T-cell (primary cell): ENCODE measurements at regions not wholly inside any gene's neighbourhood (a gene's known extent, or its start where the extent isn't known, plus 50 kb on each side); places are given as distances from the start of the nearest gene placed in this dataset.

Experiments
- ATAC-seq, 4 experiments: fragments of 200-7000 bp in 3 of 4; fragments of 150-1000 bp in 1 of 4; cut with Tn5 transposase; replicated peaks in 1 of 4; 1 replicate in 3 of 4; 2 replicates in 1 of 4; pipeline ENCODE4 v1.10.0; 2021; ENCODE audit warnings: moderate library complexity in 3 of 4, mild to moderate bottlenecking in 2 of 4, moderate number of reproducible peaks in 1 of 4
- CTCF ChIA-PET, 2 donors: fragments of 300-600 bp; sonication (Branson Sonifier 250); formaldehyde crosslinking; loops; one replicate each; lab custom pipeline; 2022; ENCODE audit warnings: antibody characterized with exemption in 2 of 2; lab: Charles Lee
- POLR2A ChIA-PET, 2 donors: fragments of 300-600 bp; sonication (Branson Sonifier 250); formaldehyde crosslinking; loops; one replicate each; lab custom pipeline; 2022; ENCODE audit warnings: antibody characterized with exemption in 2 of 2; lab: Charles Lee
- DNase-seq, 35 experiments: peaks; one replicate each; pipeline versions ENCODE4 v3.0.0 to v3.0.0-alpha.2; 2013 to 2023
- H3K27ac ChIP-seq: one replicate; pipeline ENCODE4 v1.5.1; 2013; ENCODE audit warnings: low read length
- H3K27me3 ChIP-seq, 2 experiments: replicated peaks in 1 of 2; 1 replicate in 1 of 2; 2 replicates in 1 of 2; pipeline versions ENCODE4 v1.6.1 to v1.7.0; 2013; ENCODE audit warnings: low read length in 1 of 2, mixed read lengths in 1 of 2; ENCODE audit not compliant: control insufficient read depth in 2 of 2, insufficient read depth in 2 of 2; ENCODE audit errors: extremely low read depth in 1 of 2
- H3K36me3 ChIP-seq, 2 donors: 1 replicate in 1 of 2; 2 replicates in 1 of 2; pipeline versions ENCODE4 v1.6.1 to v1.7.0; 2013; ENCODE audit warnings: low read length in 1 of 2; ENCODE audit not compliant: control insufficient read depth in 2 of 2, insufficient read depth in 1 of 2; ENCODE audit errors: extremely low read depth in 1 of 2
- H3K4me1 ChIP-seq, 2 experiments: 1 replicate in 1 of 2; 2 replicates in 1 of 2; pipeline versions ENCODE4 v1.6.1 to v1.7.0; 2013; ENCODE audit warnings: low read length in 2 of 2, mixed read lengths in 1 of 2; ENCODE audit not compliant: insufficient read depth in 2 of 2, control insufficient read depth in 1 of 2; ENCODE audit errors: extremely low read depth in 1 of 2
- H3K4me3 ChIP-seq, 2 donors: 1 replicate in 1 of 2; 2 replicates in 1 of 2; pipeline versions ENCODE4 v1.5.1 to v1.7.0; 2013; ENCODE audit warnings: mild to moderate bottlenecking in 2 of 2, low read length in 1 of 2, moderate library complexity in 1 of 2; ENCODE audit not compliant: control insufficient read depth in 1 of 2; ENCODE audit errors: extremely low read depth in 1 of 2
- H3K9me3 ChIP-seq: 2 replicates; pipeline ENCODE4 v1.7.0; 2013
- H3K27ac Mint-ChIP-seq, 2 donors: one replicate each; pipeline ENCODE4 v1.8.0; 2020 to 2021; ENCODE audit warnings: mild to moderate bottlenecking in 2 of 2, mixed read lengths in 2 of 2
- H3K27me3 Mint-ChIP-seq, 2 donors: one replicate each; pipeline ENCODE4 v1.8.0; 2021 to 2022; ENCODE audit warnings: mixed read lengths in 2 of 2
- H3K36me3 Mint-ChIP-seq: one replicate; pipeline ENCODE4 v1.8.0; 2021; ENCODE audit warnings: mixed read lengths
- H3K4me1 Mint-ChIP-seq, 3 donors: one replicate each; pipeline ENCODE4 v1.8.0; 2020 to 2022; ENCODE audit warnings: mixed read lengths in 3 of 3, mild to moderate bottlenecking in 1 of 3
- H3K4me3 Mint-ChIP-seq, 3 donors: one replicate each; pipeline ENCODE4 v1.8.0; 2020 to 2022; ENCODE audit warnings: mild to moderate bottlenecking in 3 of 3, mixed read lengths in 3 of 3, moderate library complexity in 3 of 3
- H3K9me3 Mint-ChIP-seq, 3 donors: one replicate each; pipeline ENCODE4 v1.8.0; 2020 to 2022; ENCODE audit warnings: mixed read lengths in 3 of 3
- WGBS: methylation state at CpG from one replicate; pipeline ENCODE4 v1.1.5; 2013; ENCODE audit warnings: missing lambda C conversion rate; ENCODE audit not compliant: insufficient coverage; 5-methylcytosine and 5-hydroxymethylcytosine counted together

DNA sequence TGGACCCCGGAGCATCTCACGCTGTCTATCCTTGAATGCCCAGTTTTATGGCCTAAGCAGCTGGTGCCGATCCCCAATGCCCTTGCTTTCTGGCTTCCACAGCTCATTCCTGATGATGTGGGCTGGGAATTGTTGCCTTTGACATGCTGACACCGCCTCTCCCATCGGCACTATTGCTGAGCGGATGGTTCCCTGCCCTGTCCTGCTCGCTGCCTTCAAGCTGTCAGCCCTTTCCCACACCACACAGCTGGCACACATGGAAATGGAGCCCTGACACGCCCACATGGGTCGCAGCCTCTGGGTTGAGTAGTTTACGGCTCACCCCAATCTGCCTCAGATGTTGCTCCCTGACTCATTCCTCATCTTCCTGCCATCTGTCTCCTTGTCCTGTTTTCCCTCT lies 110.2 kb upstream of the SESN3 start:
- H3K4me1 Mint-ChIP-seq, result peaks cover 0 to 11% (median 10%) of the 10 kb centered on the region in 3 donors
- no peaks in the 10 kb centered on the region for H3K9me3 ChIP-seq
- no peaks in the 10 kb centered on the region for H3K36me3 Mint-ChIP-seq
- WGBS, result 96% methylated on average over 10 of the region's 10 CpGs
- H3K36me3 ChIP-seq, result no peaks in the 10 kb centered on the region
- no peak overlapping the region for H3K27ac Mint-ChIP-seq
- ATAC-seq (no peak), DNase-seq (no peak)
- no peaks in the 10 kb centered on the region for H3K27me3 Mint-ChIP-seq
- H3K9me3 Mint-ChIP-seq, result no peaks in the 10 kb centered on the region
- H3K4me3 ChIP-seq, result no peak overlapping the region
- H3K27ac ChIP-seq, result no peak overlapping the region
- H3K4me1 ChIP-seq, result peaks cover 2 to 9% of the 10 kb centered on the region in 2 experiments
- no peak overlapping the region for H3K4me3 Mint-ChIP-seq
- ChIA-PET CTCF (no interaction called here), POLR2A (interaction anchor here in 1 of 2 donors (0.6 kb wide), 1 partner anchor 16 kb away, joined by 3 read pairs; no protein-coding TSS in a partner anchor)
- no peaks in the 10 kb centered on the region for H3K27me3 ChIP-seq

DNA sequence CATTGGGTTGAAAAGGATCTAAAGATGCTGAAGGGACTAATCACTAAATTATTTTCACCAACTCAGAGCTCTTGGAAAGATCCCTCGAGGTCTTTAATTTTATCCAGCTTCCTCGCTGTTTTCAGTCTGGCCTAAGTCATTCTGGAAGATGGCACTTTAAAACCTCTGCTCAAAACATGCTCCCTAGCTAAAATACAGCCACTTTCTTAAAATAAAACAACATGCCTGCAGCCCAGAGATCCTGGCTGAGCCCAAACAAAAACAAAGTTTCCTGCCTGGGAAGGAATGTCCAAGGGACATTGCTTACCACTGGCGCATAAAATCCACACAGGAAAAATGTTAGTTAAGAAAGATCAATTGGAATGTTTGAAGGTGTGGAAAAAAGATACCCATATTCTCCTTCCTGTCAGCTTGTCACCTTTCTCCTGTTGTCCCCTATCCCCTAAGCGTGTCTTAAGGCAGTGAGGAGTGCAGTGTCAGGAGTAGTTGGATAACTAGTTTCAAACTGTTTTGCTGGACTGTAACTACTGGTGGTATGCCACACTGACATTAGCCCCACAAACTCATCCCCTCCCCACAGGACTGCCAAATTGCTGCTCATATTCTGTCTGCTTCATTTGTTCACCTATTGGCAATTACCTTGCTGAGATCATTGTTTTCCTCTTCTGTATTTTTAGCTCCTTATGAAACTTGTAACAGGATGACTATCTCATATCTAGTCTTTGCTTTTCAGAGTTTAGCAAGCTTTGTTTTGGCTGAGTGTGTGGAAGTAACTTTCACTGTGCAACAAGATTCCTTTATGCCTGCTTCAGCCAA lies 108.3 kb upstream of the SESN3 start:
- Histone ChIP-seq H3K9me3 (no peaks in the 10 kb centered on the region), H3K27me3 (no peaks in the 10 kb centered on the region), H3K4me3 (no peak overlapping the region), H3K27ac (no peak overlapping the region), H3K4me1 (peaks cover 2 to 9% of the 10 kb centered on the region in 2 experiments), H3K36me3 (no peaks in the 10 kb centered on the region)
- no peaks in the 10 kb centered on the region for H3K9me3 Mint-ChIP-seq
- ChIA-PET POLR2A (no interaction called here), CTCF (no interaction called here)
- H3K27ac Mint-ChIP-seq, result no peak overlapping the region
- H3K4me1 Mint-ChIP-seq, result peaks cover 0 to 7% (median 7%) of the 10 kb centered on the region in 3 donors
- DNase-seq, result no peak
- WGBS, result 100% methylated on average over 2 of the region's 4 CpGs
- no peak for ATAC-seq
- no peak overlapping the region for H3K4me3 Mint-ChIP-seq
- no peaks in the 10 kb centered on the region for H3K27me3 Mint-ChIP-seq
- no peaks in the 10 kb centered on the region for H3K36me3 Mint-ChIP-seq

DNA sequence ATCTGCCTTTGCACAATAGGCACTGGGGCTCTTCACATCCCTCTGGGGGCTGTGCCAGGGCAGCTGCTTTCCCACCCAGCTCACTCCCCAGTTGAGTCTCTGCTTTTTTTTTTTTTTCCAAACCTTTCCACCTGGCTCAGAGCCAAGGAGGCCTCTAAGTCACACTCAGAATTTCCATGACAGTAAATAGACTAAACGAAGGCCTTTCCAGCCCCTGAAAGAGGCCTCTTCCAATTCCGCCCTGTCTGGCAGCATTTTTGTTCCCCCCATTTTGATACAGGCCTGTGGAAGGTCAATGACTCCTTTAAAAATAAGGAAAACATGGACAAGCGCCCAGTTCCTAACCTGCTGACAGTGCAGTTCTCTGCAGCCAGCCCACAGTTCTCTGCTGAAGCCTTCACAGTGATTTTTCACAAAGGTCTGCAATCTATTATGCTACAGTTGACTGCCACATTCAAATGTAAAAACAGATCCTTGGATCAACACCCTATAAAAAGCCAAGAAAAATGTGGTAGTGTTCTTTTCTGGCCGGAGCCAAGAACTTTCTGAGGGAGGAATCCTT lies 107.5 kb upstream of the SESN3 start:
- H3K36me3 Mint-ChIP-seq, result no peaks in the 10 kb centered on the region
- Histone ChIP-seq H3K27me3 (no peaks in the 10 kb centered on the region), H3K36me3 (no peaks in the 10 kb centered on the region), H3K4me1 (peaks cover 2 to 9% of the 10 kb centered on the region in 2 experiments), H3K27ac (no peak overlapping the region), H3K9me3 (no peaks in the 10 kb centered on the region), H3K4me3 (no peak overlapping the region)
- ChIA-PET POLR2A (interaction anchor here in 1 of 2 donors (0.5 kb wide), 1 partner anchor 859 kb away, joined by 3 read pairs; no protein-coding TSS in a partner anchor), CTCF (interaction anchor here in 1 of 2 donors (0.7 kb wide), 1 partner anchor 70 kb away, joined by 3 read pairs; no protein-coding TSS in a partner anchor)
- H3K4me3 Mint-ChIP-seq, result no peak overlapping the region
- no peaks in the 10 kb centered on the region for H3K9me3 Mint-ChIP-seq
- peaks cover 0 to 7% (median 7%) of the 10 kb centered on the region in 3 donors for H3K4me1 Mint-ChIP-seq
- H3K27me3 Mint-ChIP-seq, result no peaks in the 10 kb centered on the region
- H3K27ac Mint-ChIP-seq, result no peak overlapping the region
- DNase-seq (no peak), ATAC-seq (no peak)
- 74% methylated on average over 3 of the region's 4 CpGs for WGBS

DNA sequence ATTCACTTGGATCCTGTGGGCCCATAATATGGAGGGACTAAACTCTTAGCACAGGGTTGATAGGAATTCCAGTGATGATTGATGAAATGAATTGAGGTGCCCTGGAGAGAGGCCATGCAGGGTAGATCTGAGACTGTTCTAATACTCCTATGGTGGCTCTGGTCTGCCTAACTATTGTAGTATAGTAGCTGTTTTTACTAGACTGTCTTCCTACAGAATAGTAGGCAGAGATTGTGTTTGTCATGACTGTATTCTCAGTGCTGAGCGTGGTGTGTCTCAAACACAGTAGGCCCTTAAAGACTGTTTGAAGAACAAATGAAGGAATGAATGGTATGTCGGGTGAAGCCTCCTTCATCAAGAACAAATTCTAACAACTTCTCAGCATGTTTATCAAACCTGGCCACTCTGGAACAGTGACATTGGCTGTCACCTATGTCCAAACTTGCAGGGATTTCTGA lies 107.0 kb upstream of the SESN3 start:
- peaks cover 2 to 9% of the 10 kb centered on the region in 2 experiments for H3K4me1 ChIP-seq
- no peaks in the 10 kb centered on the region for H3K36me3 ChIP-seq
- H3K27ac Mint-ChIP-seq, result no peak overlapping the region
- DNase-seq (no peak), ATAC-seq (peak; percentile 16 to 48 (median 26))
- no peak overlapping the region for H3K4me3 ChIP-seq
- H3K4me1 Mint-ChIP-seq, result peaks cover 0 to 7% (median 7%) of the 10 kb centered on the region in 3 donors
- no peaks in the 10 kb centered on the region for H3K9me3 Mint-ChIP-seq
- ChIA-PET CTCF (interaction anchor here (0.5 to 0.7 kb wide), 4 partner anchors 9 to 1125 kb away, joined by 3 read pairs; no protein-coding TSS in a partner anchor), POLR2A (interaction anchor here in 1 of 2 donors (0.5 to 0.6 kb wide), 2 partner anchors 101 to 858 kb away, joined by 3 to 9 read pairs; no protein-coding TSS in a partner anchor)
- no CpG with 5 or more reads among the region's 2 CpGs for WGBS
- H3K27ac ChIP-seq, result peak overlapping the region; percentile 57
- H3K9me3 ChIP-seq, result no peaks in the 10 kb centered on the region
- H3K27me3 Mint-ChIP-seq, result no peaks in the 10 kb centered on the region
- H3K4me3 Mint-ChIP-seq, result no peak overlapping the region
- no peaks in the 10 kb centered on the region for H3K27me3 ChIP-seq
- H3K36me3 Mint-ChIP-seq, result no peaks in the 10 kb centered on the region

DNA sequence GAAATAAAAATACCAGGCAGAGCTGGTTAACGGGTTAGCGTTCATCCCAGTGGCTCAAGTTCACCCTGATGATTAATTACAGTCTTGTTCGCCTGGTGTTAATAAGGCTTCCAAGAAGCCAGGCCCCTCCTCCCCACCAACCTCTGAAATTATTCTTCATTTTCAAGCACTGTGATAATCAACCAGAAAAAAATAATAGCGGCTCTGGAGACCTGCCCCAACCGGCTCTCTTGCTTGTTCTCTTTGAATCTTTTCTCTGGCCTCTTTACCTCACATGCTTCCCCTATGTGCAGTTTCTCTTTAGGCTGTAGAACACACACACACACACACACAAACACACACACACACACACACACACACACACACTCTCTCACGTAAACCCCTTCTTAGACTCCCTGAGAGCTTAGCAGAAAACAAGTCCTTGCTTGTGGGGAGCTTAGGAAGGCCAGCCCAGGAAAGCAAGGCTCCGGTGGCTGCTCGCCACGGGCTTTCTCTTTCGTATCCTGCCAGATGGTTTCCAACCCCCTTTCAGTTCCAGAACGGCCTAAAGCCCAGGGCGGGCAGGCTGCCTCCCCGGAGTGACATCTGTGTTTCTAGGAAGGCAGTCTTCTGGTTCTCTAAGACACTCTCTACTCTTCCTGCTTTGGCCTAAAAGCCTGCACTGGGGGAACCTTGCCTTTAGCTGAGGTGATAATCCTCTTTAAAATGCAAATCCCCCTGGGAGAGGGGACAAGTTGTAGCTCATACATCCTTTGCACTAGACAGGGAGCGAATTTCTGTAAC lies 106.4 kb upstream of the SESN3 start:
- Histone ChIP-seq H3K9me3 (no peaks in the 10 kb centered on the region), H3K27ac (peak overlapping the region; percentile 57), H3K27me3 (no peaks in the 10 kb centered on the region), H3K4me1 (peaks cover 2 to 9% of the 10 kb centered on the region in 2 experiments), H3K4me3 (peak overlapping the region; percentile 15 to 22), H3K36me3 (no peaks in the 10 kb centered on the region)
- Mint-ChIP-seq H3K4me3 (no peak overlapping the region), H3K36me3 (no peaks in the 10 kb centered on the region), H3K9me3 (no peaks in the 10 kb centered on the region), H3K27ac (no peak overlapping the region), H3K4me1 (peaks cover 0 to 7% (median 7%) of the 10 kb centered on the region in 3 donors), H3K27me3 (no peaks in the 10 kb centered on the region)
- CTCF ChIA-PET, result interaction anchor here (0.5 to 0.7 kb wide), 4 partner anchors 9 to 1126 kb away, joined by 3 read pairs; no protein-coding TSS in a partner anchor
- DNase-seq (peak in 31 of 35 experiments; percentile 2 to 48 (median 16)), ATAC-seq (peak; percentile 61 to 79 (median 78))
- POLR2A ChIA-PET, result interaction anchor here (0.6 kb wide), 2 partner anchors 100 to 131 kb away, joined by 3 to 9 read pairs; no protein-coding TSS in a partner anchor
- WGBS, result 29% methylated on average over 12 of the region's 14 CpGs
